ENCODE measurements at regions not wholly inside any gene's neighbourhood (a gene's known extent, or its start where the extent isn't known, plus 50 kb on each side); places are given as distances from the start of the nearest gene placed in this dataset.

DNA sequence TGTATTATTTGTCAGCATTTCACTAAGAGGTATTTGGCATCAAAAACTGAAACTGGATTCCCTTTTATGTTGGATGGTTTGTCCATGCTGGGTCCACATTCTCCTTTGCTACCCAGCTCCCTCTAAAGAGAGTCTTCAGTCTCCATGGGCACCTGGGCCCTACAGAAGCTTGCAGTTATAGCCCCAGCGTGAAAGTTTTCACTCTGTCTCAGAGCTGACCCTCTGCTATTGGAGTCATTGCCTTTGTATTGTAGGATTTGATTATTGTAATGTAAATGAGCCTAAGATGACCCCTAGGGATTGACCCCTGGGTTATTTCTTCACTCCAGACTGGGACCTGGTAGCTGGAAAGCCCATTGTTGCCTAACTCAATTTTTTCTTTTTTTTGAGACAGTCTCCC is 1026.5 kb upstream of the EEF2KMT start (continued):
- no peak for TF ChIP-seq REST (IDR thresholded peaks at IDR 0.05; ENCODE audit: unreplicated experiment)

DNA sequence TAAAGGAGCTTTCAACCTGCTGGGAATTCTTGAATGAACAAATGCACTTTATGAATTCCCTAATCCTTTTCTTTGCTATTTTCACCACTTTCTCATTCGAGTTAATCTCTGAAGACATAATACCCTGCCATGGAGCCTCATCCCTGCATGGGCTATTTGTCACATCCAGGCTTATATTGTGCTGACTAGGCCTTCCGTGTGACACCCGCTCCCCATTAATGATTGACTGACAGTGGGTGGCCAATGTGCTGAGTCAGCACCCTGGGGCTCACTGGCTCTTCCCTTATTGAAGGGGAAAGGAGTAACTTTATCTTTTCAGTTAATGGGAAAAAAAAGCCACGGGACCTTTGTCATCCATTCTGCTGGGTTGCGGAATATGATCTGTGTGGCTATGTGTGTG is 1024.8 kb upstream of the EEF2KMT start:
- H3K27ac Mint-ChIP-seq: peak overlapping the region; percentile 26
- Histone ChIP-seq H3K4me3 (no peak overlapping the region), H4K20me1 (replicated peaks; ENCODE audit: insufficient read depth) (no peaks in the 10 kb centered on the region), H3K4me1 (ENCODE audit: insufficient read depth) (no peaks in the 10 kb centered on the region; the same call in 1 of the 2 replicates), H3K36me3 (ENCODE audit: insufficient read depth) (peaks cover 4% of the 10 kb centered on the region; the same call in 1 of the 2 replicates), H3K79me2 (replicated peaks; ENCODE audit: insufficient read depth) (no peaks in the 10 kb centered on the region), H3K4me2 (no peak overlapping the region), H3K27me3 (ENCODE audit: insufficient read depth) (no peaks in the 10 kb centered on the region), H3K27ac (ENCODE audit: low read depth) (no peak overlapping the region), H3K9me2 (ENCODE audit: insufficient read depth) (peaks cover 11% of the 10 kb centered on the region; the same call in 1 of the 2 replicates), H3F3A (replicated peaks; ENCODE audit: low read depth) (no peaks in the 10 kb centered on the region), H2AFZ (no peak overlapping the region)
- DNase-seq (ENCODE audit: low spot score): no peak
- peaks cover 4% of the 10 kb centered on the region for H3K27me3 Mint-ChIP-seq (ENCODE audit: insufficient read depth, low read depth, poor library complexity)
- no peaks in the 10 kb centered on the region; the same call in 2 of the 3 replicates for H3K9me3 Mint-ChIP-seq
- H3K4me1 Mint-ChIP-seq: peaks cover 24% of the 10 kb centered on the region
- ATAC-seq: no peak; the same call in 2 of the 3 replicates
- H3K4me3 Mint-ChIP-seq: no peak overlapping the region
- TF ChIP-seq EZH2 (IDR thresholded peaks at IDR 0.05; ENCODE audit: low read depth, unreplicated experiment): no peak
- TF ChIP-seq ZNF462 (CRISPR knock-in tag; IDR thresholded peaks at IDR 0.05): no peak
- no peak for TF ChIP-seq ZNF114 (CRISPR knock-in tag; IDR thresholded peaks at IDR 0.05)
- TF ChIP-seq ETS1 (IDR thresholded peaks at IDR 0.05): no peak
- no peak for TF ChIP-seq NANOG (IDR thresholded peaks at IDR 0.05; ENCODE audit: borderline replicate concordance)
- no peak for TF ChIP-seq EZH2phosphoT487 (IDR thresholded peaks at IDR 0.05; ENCODE audit: unreplicated experiment)
- no peak for TF ChIP-seq JUNB (IDR thresholded peaks at IDR 0.05; ENCODE audit: unreplicated experiment)
- TF ChIP-seq STAT1 (IDR thresholded peaks at IDR 0.05; ENCODE audit: unreplicated experiment): no peak
- no peaks in the 10 kb centered on the region; the same call in 2 of the 3 replicates for H3K36me3 Mint-ChIP-seq (ENCODE audit: low read depth)
